Lung microvascular endothelial cell (primary cell): ENCODE measurements at regions not wholly inside any gene's neighbourhood (a gene's known extent, or its start where the extent isn't known, plus 50 kb on each side); places are given as distances from the start of the nearest gene placed in this dataset.
"Not testable (repeated sequence)": the region's sequence is repeated elsewhere in the genome, so short reads cannot be mapped to it uniquely, and the experiment has no call there.

Source experiments
- DNase-seq, 2 donors: peaks; one replicate each; pipeline versions ENCODE4 v3.0.0 to v3.0.0-alpha.2; 2010; ENCODE audit warnings: low read depth in 2 of 2

DNA sequence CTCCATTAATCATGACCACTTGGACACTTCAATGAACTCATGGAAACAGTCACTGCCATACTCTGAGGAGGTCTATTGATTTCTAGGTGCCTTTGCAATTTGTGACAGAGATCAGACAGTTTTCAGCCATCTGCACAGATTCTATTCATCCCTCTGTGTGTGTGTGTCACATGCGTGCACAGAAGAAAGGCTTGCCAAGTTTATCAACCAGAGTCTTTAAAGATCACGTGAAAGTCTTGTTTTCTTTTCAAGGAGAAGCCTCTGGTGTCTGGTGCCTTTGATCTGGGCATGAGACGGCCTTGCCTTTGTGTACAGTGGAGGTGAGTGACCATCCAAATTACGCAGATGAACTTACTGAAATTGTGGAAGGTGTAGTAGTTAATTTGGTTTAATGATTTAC lies 164.2 kb downstream of the VAPA start:
- DNase-seq: no peak

DNA sequence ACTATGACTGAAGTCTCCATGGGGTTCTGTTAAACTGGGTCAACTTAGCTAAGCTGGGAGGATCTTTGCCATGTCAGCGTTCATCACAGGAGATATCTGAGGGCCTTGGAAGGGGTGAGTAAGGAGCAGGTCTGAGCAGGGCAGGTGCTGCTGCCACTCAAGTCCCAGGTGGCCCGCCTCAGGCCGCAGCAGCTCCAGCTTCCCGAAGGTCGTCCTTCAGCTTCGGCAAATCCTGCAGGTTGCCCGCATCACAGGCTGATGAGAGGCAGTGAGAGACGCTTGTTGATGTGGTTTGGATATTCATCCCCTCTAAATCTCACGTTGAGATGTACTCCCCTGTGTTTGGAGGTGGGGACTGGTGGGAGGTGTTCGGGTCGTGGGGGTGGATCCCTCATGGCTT lies 166.6 kb downstream of the VAPA start:
- DNase-seq: no peak

DNA sequence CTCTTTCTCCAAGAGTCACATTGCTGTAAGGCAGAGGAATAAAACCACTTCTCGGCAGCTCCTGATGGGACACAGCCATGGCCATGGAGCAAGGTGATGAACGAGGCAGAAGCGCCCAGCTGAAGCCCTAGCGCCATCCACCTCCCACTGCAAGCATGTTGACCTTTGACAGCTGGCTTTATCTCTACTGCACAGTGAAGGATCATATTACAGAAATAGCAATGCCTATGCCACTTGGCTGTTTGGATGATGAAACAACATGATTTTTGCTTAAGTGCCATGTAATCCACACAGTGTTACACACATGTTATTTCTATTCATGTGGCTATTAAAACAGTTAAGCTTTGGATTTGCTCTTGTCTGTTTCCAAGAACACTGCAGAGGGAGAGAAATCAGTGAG lies 167.7 kb downstream of the VAPA start:
- no peak for DNase-seq

DNA sequence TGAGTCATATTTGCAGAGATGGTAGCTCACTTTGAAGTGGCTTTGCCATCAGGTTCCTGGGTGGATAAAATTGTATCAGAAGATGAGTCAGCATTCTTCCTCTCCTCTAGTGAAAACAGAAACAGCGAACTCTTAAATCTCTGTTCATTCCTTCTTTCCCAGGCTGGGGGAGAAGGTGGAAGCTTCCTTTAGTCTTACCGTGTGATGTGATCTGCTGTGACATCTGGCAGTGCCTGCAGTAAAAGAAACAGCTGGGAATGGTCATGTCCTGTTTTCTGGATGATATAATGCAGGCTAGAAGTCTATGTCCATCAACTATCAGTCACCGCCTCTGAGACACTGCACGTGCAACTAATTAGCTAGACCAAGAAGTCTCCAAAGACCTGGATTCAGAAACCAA lies 171.6 kb downstream of the VAPA start:
- DNase-seq: no peak

DNA sequence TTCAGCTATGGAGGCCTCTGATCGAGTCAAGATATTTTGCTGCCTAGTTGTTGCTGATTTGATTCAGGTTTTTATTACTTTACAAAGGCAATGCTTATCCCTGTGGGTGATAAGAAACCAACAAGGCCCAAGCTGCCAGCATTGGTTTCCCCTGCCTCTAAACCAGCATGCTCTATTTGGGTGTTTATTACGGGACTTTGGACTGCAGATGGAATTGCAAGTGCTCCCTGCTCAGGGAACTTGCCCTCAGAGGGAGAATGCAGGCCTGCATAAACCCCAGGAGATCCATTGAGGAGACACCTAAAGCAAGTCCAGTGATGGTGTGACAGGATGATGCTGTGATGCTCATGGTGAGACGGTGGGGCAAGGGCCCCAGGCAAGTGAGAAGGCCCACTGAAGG lies 172.1 kb downstream of the VAPA start:
- no peak for DNase-seq

DNA sequence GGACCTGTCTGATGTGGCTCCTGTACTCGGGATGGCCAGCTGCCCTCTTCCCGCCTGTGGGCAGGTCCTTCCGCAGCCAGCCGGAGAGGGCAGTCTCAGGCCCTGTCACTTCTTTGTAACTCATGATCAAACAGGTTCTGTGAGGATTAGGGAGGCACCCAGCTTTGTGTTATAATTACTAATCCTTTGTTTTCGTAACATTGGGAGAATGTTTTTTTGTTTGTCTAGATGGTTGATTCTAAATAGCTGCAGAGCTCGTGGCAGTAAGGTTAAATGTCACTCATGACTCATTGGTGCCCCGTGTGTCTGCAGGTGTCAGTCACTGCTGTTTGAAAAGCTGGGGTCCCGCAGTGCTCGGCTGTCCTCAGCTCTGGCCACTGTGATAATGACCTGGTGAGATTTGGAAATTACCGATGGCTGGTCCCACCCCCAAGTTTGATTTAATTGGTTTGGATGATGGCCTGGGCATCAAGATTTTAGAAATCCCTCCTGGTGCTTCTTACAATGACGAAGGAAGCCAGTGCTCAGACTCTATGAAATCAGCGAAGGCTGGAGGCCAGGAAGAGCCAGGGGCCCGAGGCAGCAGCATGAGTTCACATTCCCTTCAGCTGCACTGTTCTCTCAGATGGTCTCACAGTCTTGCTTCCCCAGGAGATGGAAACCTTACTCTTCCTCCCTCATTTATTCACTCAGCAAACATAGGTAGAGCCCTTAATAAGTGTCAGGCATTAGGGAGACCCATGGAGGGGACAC lies 172.8 kb downstream of the VAPA start:
- no peak for DNase-seq

DNA sequence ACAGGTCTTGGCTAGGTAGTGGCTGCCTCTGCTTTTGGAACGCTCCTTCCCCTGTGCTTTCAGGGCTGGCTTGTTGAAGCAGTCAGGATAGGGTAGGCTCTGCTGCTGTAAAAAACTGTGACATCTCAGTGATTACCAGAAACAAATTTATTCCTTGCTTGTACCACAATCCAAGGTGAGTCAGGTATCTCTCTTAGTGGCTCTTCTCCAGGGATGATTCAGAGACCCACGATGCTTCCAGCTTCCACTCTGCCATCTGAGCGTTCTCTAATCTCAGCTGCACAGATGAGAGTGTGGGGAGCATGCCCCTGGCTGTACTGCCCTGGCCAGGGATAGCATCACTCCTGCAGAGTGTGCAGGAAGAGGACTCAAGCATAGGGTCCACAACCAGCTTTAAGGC lies 174.9 kb downstream of the VAPA start:
- DNase-seq: no peak

DNA sequence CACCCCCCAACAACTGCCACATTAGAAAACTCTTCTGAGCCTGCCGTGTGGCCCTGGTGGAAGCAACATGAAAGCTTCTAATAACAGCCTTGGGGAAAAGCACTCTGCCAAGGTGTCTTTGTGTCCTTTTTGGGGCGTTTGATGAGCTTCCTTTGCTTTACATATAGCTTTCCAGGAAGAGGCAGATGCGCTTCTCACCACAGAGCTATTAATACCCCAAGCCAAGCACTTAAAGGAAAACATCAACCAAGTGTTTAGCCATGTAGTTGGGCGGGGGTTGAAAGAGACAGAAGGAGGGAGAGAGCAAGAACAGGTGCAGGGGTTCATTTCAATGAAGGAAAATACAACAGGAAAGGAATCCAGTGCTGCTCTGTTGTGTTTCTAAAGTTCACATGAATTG lies 176.1 kb downstream of the VAPA start:
- DNase-seq: no peak

DNA sequence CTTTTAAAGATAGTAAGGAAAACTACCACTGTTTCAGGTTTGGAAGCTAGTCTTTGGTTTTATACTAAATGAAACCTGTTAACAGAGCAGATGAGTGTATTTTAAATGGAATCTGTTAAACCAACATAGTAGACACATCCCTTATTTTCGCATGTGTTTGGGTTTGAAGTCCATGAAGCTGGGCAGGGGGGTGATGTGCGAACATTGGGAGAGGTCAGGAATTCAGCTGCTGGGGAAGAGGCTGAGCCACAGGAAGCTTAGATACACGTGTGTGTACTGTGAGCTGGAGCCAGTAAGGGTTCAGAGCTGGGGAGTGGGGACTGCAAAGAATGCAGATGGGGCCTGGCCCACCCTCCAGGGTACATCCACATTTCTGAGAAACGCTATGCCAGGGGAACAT lies 176.9 kb downstream of the VAPA start:
- DNase-seq: no peak

DNA sequence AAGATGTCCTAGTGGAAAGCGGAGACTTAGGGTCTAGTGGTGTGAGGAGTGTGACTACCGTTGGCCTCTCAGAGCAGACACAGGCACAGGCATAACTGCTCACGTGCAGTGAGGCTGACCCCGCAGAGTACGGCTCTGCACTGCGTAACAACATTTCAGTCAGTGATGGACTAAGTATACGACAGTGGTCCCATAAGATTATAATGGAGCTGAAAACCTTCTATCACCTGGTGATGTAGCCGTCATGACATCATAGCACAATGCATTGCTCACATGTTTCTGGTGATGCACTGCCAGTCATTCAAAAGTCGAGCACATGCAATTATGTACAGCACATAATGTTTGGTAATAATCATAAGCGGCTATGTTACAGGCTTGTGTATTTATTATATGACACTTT lies 179.6 kb downstream of the VAPA start:
- DNase-seq: no peak

DNA sequence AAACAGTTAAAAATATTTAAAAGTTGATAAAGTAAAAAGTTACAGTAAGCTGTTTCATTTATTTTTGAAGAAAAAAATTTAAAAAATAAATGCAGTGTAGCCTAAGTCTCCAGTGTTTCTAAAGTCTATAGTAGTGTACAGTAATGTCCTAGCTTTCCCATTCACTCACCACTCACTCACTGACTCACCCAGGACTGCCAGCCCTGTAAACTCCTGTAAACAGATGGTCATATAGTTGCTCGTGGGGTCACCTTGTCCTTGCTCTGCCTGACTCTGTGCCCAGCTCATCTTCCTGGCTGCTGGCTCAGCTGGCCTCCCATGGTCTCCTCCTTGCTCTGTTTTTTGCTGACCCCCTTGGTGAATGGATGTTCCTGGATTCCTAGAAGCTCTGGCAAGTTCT lies 180.3 kb downstream of the VAPA start:
- DNase-seq: no peak

DNA sequence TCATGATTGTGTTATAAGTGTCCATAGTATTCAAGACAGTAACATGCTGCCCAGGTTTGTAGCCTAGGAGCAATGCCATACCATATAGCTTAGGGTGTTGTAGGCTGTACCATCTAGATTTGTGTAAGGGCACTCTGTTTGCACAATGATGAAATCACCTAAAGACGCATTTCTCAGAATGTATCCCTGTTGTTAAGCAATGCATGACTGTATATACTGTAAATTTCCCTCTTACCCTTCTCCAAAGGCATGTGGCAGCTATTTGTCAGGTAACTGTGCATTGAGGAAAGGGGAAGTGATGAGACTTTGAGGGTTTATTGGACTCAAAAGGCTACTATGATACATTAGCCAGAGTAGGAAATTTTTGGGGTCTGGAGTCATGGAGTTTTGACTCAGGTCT lies 180.8 kb downstream of the VAPA start:
- DNase-seq: no peak

DNA sequence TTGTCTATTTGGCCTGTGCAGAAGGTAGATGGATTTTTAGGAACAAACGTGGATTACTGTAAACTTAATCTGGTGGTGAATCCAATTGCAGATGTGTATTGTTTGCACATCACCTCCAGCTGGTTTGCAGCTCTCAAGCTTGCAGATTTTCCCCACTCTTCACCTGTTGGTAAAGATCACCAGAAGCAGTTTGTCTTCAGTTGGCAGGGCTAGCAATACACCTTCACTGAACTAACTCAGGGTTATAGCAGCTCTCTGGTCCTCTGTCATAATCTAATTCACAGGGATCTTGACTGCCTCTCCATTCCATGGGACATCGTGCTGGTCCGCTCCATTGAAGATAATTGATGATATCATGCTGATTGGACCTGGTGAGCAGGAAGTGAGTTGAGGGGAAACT lies 181.5 kb downstream of the VAPA start:
- DNase-seq: no peak

DNA sequence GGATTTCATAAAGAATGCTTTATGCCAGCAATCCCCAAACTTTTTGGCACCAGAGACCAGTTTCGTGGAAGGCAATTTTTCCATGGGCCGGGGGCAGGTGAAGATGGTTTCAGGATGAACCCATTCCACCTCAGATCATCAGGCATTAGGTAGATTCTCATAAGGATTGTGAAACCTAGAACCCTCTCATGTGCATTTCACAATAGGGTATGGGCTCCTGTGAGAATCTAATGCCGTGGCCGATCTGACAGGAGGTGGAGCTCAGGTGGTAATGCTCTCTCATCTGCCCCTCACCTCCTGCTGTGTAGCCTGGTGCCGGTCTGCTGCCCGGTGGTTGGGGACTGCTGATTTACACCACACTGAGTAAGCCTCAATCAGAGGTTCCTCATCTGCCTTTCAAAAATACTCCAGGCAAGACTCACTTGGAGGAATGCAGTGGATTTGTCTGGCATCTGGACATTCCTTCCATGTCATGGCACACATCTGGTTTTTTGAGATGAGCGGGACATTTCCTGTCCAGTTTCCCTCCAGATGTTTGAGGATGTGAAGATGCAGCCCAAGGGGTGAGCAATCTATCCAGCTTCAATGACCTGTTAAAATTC lies 185.8 kb downstream of the VAPA start:
- no peak for DNase-seq

DNA sequence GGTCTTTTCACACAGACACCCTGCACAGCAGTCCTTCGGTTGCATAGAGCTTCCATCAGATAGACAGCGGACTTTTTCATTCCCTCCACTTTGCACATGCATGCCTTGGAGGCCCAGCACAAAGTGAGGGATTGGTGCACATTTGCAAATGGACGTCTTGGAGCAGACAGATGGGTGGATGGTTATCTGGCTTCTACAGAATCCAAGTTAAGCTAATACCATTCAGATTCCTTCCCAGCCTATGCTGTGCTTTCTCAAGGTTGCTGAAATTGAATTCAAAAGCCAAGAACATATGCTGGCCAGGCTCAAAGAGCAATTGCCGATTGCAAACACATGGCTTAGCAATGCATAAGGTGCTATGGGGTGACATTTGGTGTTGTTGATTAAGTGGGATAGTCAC lies 186.4 kb downstream of the VAPA start:
- no peak for DNase-seq

DNA sequence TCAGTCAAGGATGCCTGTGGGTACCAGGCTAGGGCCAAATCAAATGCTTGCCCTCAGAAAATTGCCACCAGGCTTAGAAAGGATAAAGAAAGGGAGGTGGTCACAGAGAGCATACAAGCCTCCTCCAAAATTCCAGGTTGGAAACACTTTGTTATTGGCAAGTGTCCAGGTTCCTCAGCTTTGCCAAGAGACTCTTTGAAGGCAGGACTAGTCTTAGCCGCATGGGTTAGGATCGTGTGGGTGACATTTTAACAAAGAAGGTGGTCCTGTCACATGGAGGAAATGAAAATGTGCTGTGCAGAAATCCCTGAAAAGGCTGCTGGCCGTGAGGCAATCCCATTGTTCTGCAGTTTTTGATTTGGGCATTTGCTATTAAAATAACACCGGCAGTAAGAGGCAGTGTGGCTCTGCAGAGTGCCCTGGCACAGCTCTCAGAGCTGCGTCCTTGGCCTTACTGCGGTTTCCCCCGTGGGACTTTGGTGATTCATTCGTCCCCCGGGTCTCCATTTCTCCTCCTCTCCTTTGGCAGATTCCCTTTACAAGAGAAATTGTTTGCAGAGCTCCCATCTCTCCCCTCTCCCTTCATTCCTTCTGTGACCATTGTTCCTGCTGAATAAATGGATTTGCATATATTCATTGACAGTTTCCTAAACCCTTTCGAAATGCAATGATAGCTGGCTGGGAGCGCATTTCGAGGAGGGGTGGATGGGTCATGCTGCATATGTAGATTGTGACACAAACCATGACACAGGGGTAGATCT lies 187.3 kb downstream of the VAPA start:
- DNase-seq: peak in 1 of 2 donors; percentile 31

DNA sequence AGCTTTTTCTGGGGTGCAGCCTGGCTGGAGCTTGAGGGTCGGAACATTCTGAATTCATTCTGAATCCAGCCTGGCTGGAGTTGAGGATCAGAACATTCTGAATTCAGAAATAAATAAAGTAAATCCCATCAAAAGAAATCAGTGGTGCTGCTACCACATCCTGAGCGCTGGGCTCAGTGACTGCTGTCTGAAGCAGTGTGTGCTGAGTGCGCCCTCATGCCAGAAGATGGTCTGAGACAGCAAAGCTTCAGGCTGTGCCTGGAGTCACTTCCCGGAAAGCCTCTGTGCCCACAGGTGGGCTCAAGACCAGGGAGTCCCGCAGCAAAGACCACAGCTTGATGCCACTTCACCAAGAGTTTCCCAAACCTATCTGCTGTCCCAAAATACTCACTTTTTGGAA lies 187.9 kb downstream of the VAPA start:
- DNase-seq: no peak

DNA sequence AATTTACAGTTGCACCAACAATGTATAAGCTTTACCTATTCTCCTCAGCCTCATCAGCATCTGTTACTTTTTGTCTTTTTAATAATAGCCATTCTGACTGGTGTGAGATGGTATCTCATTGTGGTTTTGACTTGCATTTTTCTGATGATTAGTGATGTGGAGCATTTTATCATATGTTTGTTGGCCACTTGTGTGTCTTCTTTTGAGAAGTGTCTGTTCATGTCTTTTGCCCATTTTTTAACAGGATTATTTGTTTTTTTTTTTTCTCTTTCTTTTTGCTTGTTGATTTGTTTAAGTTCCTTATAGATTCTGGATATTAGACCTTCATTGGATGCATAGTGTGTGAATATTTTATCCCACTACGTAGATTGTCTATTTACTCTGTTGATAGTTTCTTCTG lies 191.3 kb downstream of the VAPA start:
- not testable (repeated sequence) for DNase-seq

DNA sequence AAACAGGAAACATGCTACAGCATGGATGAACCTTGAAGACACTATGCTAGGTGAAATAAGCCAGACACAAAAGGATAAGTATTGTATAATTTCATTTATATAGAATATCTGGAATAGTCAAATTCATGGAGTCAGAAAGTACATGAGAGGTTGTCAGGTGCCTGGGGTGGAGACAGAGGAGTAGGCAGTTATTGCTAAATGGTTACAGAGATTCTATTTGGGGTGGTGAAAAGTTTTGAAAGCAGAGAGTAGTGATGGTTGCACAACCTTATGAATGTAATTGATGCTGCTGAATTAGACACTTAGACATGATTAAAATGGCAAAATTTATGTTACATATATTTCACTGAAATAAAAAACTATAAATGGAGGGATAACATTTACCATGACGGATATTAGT lies 197.4 kb downstream of the VAPA start:
- DNase-seq: no peak

DNA sequence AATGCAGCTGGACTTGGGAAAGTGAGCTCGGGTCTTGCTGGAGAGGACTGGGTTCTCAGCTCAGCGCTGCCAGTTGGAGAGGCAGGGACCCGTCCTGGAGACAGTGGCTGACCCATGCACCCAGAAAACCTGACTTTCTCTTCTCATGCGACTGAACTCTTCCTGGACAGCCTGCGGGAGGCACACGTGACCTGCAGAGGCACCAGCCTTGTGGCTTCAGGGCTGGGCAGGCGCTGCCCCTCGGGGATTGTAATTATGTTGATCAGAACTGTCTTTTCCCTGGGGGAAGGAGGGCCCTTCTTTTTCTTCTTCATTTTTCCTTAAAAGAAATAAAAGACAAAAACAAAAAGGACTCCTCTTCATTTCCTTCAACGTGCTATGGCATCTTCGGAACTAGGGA lies 198.1 kb downstream of the VAPA start:
- no peak for DNase-seq

DNA sequence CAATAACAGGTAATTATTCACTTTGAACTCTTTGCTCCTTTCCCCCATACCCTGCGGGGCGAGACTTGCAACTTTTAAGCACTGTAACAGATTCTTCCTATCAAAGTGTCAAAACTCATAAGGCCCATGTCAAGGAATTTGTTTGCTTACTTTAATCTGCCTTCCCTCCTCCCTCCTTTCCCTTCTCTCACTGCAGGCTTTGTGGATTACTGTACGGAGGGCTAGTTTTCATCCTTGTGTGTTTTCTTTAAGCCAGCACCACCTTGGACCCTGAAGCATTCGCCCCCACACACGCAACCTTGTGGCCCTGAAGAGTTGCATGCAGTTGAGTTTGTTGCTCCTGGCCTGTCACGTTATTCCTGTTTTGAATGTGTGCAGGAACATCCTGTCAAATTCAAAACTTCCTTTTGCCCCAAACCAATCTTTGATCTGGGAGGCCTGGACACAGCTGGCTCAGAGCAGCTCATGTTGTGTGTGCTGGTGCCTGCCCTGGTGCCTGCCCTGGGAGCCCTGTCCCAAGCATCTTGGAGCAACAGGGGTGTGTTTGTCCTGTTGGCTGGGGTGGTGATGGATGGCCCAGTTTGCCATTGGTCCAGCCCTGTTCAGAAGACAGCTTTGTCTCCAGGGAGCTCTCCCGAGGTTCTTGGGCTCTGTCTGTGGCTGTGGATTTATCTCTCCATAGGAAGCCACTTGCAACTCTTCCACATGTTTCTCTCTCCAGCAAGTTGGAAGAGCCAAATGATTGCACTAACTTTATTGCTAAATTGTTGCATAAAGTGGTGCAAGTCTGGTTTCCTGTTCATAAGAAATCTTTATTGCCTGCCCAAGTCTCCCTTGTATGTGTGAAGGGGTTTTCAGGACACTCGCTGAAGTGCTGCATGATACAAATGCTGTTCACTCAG lies 199.6 kb downstream of the VAPA start:
- DNase-seq: peak in 1 of 2 donors; percentile 18
